Neural progenitor cell (in vitro differentiated cells): ENCODE measurements at regions not wholly inside any gene's neighbourhood (a gene's known extent, or its start where the extent isn't known, plus 50 kb on each side); places are given as distances from the start of the nearest gene placed in this dataset.

Experiments
- EZH2phosphoT487 ChIP-seq: fragments of 200-600 bp; sonication (generic); IDR thresholded peaks from 2 replicates; pipeline ENCODE4 v1.6.1; 2017; ENCODE audit warnings: antibody characterized with exemption
- TF ChIP-seq, protein P1 (sequence below): fragments of 200-600 bp; sonication (generic); IDR thresholded peaks from 2 replicates; pipeline ENCODE4 v1.5.1; 2017; ENCODE audit warnings: antibody characterized with exemption, mild to moderate bottlenecking

DNA sequence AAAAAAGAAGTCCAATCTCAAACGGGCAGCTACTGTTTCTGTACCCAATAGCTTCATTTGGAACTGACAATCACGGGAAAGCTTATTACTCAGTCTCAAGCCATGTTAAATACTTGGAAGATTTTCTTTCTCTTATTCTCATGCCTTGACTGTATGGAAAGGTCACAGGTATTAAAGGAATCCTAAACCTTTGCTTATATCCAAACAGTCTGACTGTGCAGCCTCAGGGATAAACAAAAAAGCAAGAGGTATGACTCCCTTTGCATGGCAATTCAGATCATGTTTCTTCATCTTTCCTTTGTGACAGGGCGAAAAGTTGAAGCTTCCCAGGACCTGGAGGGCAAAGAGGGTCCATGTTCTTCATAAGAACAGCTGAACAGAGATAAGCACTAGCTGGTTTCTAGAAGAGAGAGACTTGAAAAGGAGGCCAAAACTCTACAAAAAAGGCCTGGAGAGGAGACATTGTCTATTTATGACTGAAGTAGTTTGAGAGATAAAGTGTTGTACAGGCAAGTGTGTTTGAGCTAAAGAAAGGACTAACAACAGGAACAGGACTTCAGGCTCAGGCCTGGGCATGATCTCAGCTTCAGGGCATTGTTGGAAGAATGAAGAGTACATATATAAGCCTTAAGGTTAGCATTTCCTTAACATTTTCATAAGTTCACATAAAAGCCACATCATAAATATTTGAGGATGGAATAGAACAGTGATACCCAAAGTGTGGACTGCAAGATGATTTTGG lies 231.0 kb upstream of the THRB start:
- TF ChIP-seq EZH2phosphoT487, result no peak
- TF ChIP-seq, protein P1, sequence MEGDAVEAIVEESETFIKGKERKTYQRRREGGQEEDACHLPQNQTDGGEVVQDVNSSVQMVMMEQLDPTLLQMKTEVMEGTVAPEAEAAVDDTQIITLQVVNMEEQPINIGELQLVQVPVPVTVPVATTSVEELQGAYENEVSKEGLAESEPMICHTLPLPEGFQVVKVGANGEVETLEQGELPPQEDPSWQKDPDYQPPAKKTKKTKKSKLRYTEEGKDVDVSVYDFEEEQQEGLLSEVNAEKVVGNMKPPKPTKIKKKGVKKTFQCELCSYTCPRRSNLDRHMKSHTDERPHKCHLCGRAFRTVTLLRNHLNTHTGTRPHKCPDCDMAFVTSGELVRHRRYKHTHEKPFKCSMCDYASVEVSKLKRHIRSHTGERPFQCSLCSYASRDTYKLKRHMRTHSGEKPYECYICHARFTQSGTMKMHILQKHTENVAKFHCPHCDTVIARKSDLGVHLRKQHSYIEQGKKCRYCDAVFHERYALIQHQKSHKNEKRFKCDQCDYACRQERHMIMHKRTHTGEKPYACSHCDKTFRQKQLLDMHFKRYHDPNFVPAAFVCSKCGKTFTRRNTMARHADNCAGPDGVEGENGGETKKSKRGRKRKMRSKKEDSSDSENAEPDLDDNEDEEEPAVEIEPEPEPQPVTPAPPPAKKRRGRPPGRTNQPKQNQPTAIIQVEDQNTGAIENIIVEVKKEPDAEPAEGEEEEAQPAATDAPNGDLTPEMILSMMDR, result no peak
